Heart left ventricle (tissue), 13 donors: ENCODE measurements at regions not wholly inside any gene's neighbourhood (a gene's known extent, or its start where the extent isn't known, plus 50 kb on each side); places are given as distances from the start of the nearest gene placed in this dataset.

Source experiments
- CTCF ChIP-seq, 12 donors: fragments of 200-600 bp; sonication (generic) in 4 of 12; IDR thresholded peaks; one replicate each; pipeline versions ENCODE4 v1.5.0 to v1.8.0; 2018 to 2022; ENCODE audit warnings: antibody characterized with exemption in 12 of 12, mild to moderate bottlenecking in 5 of 12
- POLR2A ChIP-seq, 2 donors: fragments of 450-650 bp; IDR thresholded peaks; one replicate each; pipeline ENCODE4 v1.6.1; 2017; ENCODE audit warnings: antibody characterized with exemption in 2 of 2, mild to moderate bottlenecking in 2 of 2, moderate library complexity in 2 of 2
- donor health status: ischemic (EF 13 %, LVEDD 7.1; RV severe dilation, severe dysfunction).
- donor health status: DM: no; HTN: yes; CAD: no.
- donor health status: DM: no; HTN: no; CAD: no.
- donor health status: ischemic (EF 25% LVEDD 6.9; RV normal size, moderate dysfunction).
- donor health status: ischemic (EF 25% LVEDD 5.7; RV mildly dilated, moderate dysfunction).
- donor health status: ischemic (EF 35%, LVEDD 5.7; RV mildly dilated, moderate dysfunction).
- donor health status: nonischemic (EF 11% LVEDD 7.7; RV severe dilation, severe dysfunction).
- donor health status: DM: yes; HTN: yes; CAD: no.
- donor health status: PGD.
- donor health status: ischemic (EF 29% LVEDD 5.4; RV normal size, mild dysfunction).
- donor health status: nonischemic (EF 23%, LVEDD 6.1; RV moderate dilation, normal function).

- TF ChIP-seq CTCF (IDR thresholded peaks at IDR 0.05), result no peak
- TF ChIP-seq POLR2A (IDR thresholded peaks at IDR 0.05), result no peak
These were observed 193.2 kb upstream of the TNP1 start for GRCh38 chr2:217052856-217053577.
